HG03571 (cell line): ENCODE measurements at regions not wholly inside any gene's neighbourhood (a gene's known extent, or its start where the extent isn't known, plus 50 kb on each side); places are given as distances from the start of the nearest gene placed in this dataset.

Experiments used
- ATAC-seq: cut with Tn5 transposase; IDR thresholded peaks from one replicate; pipeline ENCODE4 v1.9.1; 2021; ENCODE audit not compliant: unreplicated experiment

- ATAC-seq: no peak
Measured at GRCh38 chr14:97027256-97027999, 230.2 kb downstream of the VRK1 start.

GRCh38 chr14:97028382-97028781, 231.2 kb downstream of the VRK1 start:
- ATAC-seq: no peak

GRCh38 chr14:97029800-97030199, 232.6 kb downstream of the VRK1 start:
- no peak for ATAC-seq

- no peak for ATAC-seq
Measured at GRCh38 chr14:97031530-97031929, 234.3 kb downstream of the VRK1 start.

GRCh38 chr14:97033556-97034081, 236.4 kb downstream of the VRK1 start:
- no peak for ATAC-seq

GRCh38 chr14:97036086-97036852, 239.1 kb downstream of the VRK1 start:
- ATAC-seq: no peak

- no peak for ATAC-seq
Measured at GRCh38 chr14:97039717-97040363, 242.7 kb downstream of the VRK1 start.

GRCh38 chr14:97046967-97047366, 249.8 kb downstream of the VRK1 start:
- no peak for ATAC-seq

- no peak for ATAC-seq
Measured at GRCh38 chr14:97052001-97052400, 254.8 kb downstream of the VRK1 start.

GRCh38 chr14:97053941-97054340, 256.8 kb downstream of the VRK1 start:
- no peak for ATAC-seq

GRCh38 chr14:97055355-97055754, 258.2 kb downstream of the VRK1 start:
- ATAC-seq: no peak

GRCh38 chr14:97056086-97056485, 258.9 kb downstream of the VRK1 start:
- no peak for ATAC-seq

GRCh38 chr14:97057238-97058073, 260.3 kb downstream of the VRK1 start:
- ATAC-seq: no peak

GRCh38 chr14:97058074-97058467, 260.9 kb downstream of the VRK1 start:
- ATAC-seq: no peak

- ATAC-seq: no peak
Measured at GRCh38 chr14:97058589-97058988, 261.4 kb downstream of the VRK1 start.

- ATAC-seq: no peak
Measured at GRCh38 chr14:97061198-97061597, 264.0 kb downstream of the VRK1 start.

- no peak for ATAC-seq
Measured at GRCh38 chr14:97061714-97062113, 264.5 kb downstream of the VRK1 start.

- no peak for ATAC-seq
Measured at GRCh38 chr14:97065305-97066067, 268.3 kb downstream of the VRK1 start.

- no peak for ATAC-seq
Measured at GRCh38 chr14:97066068-97066899, 269.1 kb downstream of the VRK1 start.
